ENCODE measurements at regions not wholly inside any gene's neighbourhood (a gene's known extent, or its start where the extent isn't known, plus 50 kb on each side); places are given as distances from the start of the nearest gene placed in this dataset.
"Not testable (repeated sequence)": the region's sequence is repeated elsewhere in the genome, so short reads cannot be mapped to it uniquely, and the experiment has no call there.

DNA sequence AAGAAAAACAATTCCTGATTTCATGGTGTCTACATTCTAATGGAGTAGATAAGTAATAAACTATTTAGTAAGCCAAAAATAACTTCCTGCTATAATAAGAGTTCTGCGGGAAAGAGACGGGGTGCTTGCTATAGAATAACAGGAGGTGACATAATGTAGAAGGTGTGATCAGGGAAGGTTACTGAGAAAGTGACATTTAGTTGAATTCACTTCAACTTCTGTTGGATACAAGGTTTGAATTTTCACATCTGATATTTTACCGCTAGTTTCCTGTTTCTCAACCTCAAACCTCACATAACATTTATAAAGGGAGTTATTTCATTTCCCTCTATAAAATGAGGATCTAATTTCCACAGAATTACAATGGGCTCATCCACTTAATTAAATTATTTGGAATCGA is 102.3 kb upstream of the GBE1 start:
- DNase-seq (ENCODE audit: low read depth in 2 of 2): no peak

DNA sequence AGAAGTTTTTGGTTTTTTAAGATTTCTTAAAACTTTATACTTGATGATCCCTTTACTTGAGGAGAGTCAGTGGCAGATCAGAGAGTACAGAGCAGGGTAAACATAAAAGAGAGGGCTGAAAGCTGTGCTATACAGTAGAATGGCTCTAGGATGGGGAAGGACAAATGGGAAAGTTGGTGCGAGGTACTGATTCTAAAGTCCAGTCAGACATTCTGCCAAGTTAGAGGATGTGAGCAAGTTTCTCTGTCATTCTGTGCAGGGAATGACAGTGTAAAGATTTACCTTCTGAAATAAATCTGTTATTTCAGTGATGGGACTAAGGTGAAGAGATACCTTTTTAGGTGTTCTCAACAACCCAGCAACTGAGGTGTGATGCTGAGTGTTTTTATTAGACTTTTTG is 100.1 kb upstream of the GBE1 start:
- no peak for DNase-seq (ENCODE audit: low read depth in 2 of 2)

DNA sequence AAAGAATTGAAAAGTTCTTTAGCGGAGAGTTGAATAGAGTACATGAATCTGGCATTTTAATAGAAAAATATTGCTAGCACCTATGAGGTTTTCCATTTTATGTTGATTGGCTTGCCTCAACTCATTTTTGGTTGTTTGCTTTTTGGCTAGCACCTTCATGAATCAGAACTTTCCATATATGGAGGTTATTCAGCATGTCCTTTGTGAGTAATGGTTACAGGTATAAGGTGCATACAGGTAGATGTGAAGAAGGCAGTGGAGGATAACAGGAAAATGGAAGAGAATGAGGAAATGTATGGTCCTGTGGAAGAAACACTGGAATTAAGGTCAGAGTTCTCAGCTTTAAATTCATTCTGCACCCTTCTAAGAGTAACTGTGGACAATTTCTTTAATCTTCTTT is 98.1 kb upstream of the GBE1 start:
- DNase-seq (ENCODE audit: low read depth in 2 of 2): no peak

DNA sequence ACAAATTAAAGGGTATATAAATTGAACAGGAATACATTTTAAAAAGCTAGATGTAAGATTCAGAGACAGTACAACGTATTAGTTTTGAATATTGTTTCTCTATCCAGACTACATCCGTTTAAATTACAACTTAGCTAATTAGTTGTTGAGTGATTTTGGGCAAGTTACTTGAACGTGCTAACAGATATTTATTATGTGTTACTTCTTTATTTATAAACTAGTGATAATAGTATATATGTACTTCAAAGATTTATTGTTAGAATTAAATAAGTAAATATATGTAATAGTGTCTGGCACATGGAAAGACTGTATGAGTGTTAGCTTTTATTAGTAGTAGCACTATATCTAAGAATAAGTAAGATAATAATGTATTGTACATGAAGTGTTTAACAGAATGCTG is 92.0 kb upstream of the GBE1 start:
- no peak for DNase-seq (ENCODE audit: low read depth in 2 of 2)

DNA sequence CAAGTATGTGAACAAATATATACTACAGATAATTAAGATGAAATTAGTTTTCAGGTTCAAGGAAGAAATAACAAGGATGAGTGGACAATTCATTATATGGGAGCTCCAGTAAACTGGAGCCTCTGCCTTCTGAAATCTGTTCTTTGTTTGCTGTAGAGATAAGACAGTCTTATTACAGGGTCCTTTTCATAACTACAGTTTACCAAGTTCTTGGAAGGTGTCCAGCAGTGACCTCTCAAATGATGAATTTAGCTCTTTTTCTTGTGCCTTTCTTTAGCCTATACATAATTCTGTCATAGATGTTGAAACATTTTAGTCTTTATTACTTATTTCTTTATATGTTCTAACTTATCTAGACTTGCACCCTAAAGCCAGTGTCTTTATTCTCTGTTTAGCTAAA is 89.7 kb upstream of the GBE1 start:
- DNase-seq (ENCODE audit: low read depth in 2 of 2): no peak

DNA sequence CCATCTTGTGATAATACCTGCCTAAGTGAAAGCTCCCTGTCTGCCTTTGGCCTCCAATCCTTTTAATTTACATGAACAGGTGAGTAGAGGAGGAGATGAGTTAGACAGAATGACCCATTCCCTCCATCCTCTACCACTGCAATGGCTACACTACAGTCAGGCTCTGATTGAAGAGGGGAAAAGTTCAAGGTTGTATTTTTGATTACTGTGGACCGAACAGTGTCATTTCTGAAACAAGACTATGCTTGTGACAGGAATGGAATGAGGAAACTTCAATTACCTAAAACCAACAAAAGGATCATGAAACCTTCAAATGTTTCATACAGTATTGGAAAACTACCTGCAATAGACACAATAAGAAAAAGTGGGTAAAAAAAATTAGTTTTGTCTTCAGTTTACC is 85.5 kb upstream of the GBE1 start:
- no peak for DNase-seq (ENCODE audit: low read depth in 2 of 2)

DNA sequence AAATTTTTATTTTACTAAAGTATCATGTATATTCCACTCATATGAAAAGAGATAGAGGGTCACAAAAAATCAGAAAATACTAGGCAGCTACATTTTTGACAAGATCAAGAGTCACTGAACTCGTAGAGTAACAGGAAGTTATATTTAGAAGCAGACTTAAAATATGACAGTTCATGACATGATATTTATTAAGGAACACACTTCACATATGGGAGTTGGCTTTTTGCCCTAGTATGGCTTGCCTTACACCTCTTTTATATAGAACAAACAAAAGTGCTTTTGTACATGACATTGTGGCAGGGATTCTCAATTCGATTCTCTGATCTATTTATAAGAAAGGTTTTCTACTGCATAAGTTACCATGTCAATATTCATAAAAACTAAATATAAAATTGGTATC is 80.1 kb upstream of the GBE1 start:
- DNase-seq (ENCODE audit: low read depth in 2 of 2): no peak

DNA sequence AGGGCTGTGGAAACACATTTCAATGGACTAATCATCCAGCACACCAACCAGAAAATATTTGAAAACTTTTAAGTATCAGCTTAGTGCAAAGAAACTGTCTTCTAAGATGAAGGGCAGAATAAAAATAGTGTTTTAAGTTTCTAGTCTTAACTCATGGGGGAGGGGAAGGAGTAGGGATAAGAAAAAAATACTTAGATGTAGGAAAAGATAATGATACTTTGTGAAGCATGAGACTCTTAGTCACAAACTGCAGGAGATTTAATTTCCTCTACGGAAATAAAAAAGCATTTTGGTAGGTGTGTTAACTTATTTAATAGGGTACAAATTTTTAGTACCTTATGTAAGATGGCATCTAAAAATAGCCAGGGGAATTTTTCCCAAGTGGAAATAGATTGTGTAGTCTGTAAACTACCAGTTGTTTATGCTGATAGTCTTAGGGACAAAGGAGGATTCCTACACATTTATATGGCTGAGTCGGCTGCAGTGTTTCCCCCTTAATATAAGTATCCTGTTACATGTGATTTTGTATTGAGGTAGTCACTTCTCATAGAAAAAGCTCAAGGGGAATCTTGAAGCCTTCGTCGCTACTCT is 78.2 kb upstream of the GBE1 start:
- DNase-seq (ENCODE audit: low read depth in 2 of 2): no peak

DNA sequence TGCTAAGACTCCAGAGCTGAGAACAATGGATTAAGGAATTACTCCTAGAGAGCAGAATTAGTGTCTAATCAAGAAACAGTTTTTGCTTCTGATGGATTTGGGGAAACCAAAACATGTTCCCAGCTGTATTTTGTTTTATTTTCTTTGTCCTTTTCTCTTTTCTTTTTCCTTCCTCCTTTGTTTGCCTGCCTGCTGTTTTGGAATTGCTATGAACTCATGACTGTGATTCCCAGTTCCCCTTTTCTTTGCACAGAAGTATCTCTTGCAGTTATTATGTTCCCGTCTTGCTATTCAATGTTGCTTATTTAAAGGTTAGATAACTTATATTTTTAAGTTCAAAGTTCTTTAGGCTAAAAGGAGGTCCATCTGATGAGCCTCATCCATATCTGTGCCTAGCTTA is 77.0 kb upstream of the GBE1 start:
- DNase-seq (ENCODE audit: low read depth in 2 of 2): no peak

DNA sequence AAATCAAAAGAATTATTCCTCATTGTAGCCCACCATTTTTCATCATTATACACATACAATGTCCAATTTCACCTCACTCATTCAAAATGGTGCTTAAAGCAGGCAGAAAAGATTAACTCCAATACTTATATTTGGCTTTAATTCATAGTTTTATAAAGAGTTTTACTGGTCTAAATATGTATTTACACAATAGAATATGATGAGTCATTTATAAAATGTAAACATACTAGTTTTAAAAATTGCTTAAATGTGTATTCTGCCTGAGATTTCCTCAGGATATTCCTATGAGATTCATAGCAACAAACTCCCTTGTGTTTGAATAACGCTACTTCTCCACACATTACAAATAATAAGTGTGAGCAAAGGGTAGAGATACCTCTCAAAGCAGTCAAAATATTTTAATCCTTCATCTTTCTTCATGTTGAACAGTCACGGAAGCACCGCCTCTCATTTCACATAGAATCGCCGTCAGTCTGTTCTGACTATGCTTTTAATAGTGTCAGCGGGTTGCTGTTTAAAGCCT is 75.7 kb upstream of the GBE1 start:
- no peak for DNase-seq (ENCODE audit: low read depth in 2 of 2)

DNA sequence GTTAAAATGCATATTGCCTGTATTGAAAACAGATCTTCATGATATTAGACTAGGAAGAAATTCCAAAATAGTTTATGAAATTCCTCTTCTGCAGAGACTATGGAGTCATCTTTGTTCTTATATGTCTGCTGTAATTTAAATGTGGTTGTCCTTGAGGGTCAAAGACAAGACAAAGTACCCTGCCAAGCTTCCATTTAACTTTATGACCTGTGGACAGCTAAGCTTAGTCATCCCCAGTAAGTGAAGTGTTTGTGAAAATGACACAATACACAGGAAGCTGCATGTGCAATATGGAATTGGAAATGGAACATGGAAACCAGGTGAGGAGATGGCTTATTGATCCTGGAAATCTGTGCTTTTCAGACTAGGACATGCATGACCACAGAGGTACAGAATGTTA is 68.5 kb upstream of the GBE1 start:
- DNase-seq (ENCODE audit: low read depth in 2 of 2): no peak

DNA sequence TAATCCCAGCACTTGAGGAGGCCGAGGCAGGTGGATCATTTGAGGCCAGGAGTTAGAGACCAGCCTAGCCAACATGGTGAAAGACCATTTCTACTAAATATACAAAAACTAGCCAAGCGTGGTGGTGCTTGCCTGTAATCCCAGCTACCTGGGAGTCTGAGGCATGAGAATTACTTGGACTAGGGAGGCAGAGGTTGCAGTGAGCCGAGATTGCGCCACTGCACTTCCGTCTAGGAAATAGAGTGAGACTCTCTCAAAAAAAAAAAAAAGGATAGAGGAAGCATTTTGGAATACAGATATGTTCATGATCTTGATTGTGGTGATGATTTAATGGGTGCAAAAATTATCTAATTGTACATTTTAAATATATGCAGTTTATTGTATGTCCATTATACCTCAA is 67.8 kb upstream of the GBE1 start:
- DNase-seq (ENCODE audit: low read depth in 2 of 2): not testable (repeated sequence)

DNA sequence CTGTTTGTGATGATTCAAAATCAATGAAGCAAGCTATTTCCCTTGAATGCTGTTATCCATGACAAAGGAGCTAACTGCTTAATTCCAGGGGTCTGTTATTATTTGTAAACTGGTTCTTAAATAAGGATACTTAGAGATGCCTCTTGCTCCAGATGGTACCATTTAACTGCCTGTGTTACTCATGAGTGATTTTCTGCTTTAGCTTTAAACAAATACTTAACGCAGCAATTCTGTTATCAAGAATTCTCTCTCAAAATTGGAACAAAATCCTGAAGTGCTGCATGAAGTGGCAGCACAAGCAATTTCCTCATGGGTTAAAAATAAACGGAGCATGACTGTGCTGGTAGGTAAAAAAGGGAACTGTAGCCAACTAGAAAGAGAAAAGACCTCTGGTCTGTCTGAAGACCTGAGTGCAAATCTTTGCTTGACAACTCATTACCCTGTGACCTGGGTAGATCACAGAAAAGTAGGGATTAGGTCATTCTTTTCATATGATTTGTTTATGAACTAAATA is 62.5 kb upstream of the GBE1 start:
- DNase-seq (ENCODE audit: low read depth in 2 of 2): no peak

DNA sequence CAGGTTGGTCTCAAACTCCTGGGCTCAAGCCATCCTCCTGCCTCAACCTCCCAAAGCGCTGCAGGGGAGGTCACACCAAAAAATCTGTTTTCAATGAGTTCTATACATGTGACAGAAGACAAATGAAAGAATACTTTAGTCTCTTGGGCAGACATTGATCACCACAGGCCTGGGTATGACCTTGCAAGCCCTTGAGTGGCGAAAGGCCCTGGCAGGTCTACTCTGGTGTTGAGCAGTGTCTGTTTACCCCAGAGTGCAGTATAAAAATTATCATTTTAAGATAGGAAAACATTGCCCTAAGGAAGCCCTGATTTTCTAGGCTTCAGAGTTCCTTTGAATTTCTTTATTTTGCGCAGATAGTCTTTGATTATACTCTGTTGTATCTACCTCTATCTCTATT is 61.6 kb upstream of the GBE1 start:
- no peak for DNase-seq (ENCODE audit: low read depth in 2 of 2)

DNA sequence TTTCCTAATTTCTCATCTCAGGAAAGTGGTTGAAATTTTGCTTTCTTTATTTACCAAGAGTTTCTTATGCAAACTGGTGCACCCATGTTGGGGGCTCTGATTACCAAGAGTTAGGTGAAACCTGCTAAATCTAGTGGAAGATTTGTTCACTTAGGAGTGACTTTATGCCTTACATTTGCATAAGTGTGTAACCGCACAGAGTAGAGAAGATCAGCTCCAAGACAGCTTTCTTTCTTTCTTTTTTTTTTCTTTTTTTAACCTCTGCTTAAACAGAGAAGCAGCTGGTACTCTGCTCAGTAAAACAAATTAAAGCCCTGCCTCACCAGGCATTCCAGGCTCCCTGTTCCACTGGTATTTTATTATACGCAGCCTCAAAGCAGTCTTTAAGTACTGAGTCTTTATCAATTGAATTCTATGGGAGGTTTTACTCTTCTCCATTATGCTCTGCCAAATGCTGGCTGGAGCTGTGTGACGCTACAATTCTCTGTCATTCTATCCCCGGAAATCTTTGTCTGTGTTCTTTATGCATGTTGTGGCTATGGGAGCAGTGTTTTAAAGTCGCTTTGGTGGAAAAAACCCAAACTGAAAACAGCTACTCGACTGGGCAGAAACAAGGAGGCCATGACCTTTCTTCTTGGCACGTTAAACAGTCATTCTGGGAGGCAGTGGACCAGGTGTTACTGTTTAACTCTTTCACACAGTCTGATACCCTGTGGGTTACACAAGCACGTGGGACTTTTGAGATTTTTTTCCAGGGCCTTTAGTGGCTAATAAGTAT is 55.2 kb upstream of the GBE1 start:
- DNase-seq (ENCODE audit: low read depth in 2 of 2): no peak

DNA sequence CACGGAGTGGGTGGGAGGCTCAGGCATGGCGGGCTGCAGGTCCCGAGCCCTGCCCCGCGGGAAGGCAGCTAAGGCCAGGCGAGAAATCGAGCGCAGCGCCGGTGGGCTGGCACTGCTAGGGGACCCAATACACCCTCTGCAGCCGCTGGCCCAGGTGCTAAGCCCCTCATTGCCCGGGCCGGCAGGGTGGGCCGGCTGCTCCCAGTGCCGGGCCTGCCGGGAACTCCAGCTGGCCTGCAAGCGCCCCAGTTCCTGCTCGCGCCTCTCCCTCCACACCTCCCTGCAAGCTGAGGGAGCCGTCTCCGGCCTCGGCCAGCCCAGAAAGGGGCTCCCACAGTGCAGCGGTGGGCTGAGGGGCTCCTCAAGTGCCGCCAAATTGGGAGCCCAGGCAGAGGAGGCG is 50.7 kb upstream of the GBE1 start:
- DNase-seq (ENCODE audit: low read depth in 2 of 2): not testable (repeated sequence)

Measured in stimulated activated CD8-positive, alpha-beta memory T cell treated with anti-CD3 and anti-CD28 coated beads, Interleukin-15, amount 100 ng/mL, for 48 hours (primary cell).